HG03045 (cell line): ENCODE measurements at regions not wholly inside any gene's neighbourhood (a gene's known extent, or its start where the extent isn't known, plus 50 kb on each side); places are given as distances from the start of the nearest gene placed in this dataset.

Source experiments
- ATAC-seq: cut with Tn5 transposase; IDR thresholded peaks from one replicate; pipeline ENCODE4 v1.9.1; 2021; ENCODE audit warnings: mild to moderate bottlenecking, moderate library complexity; ENCODE audit not compliant: unreplicated experiment

GRCh38 chr18:78021196-78021595 is 771.5 kb downstream of the GALR1 start:
- ATAC-seq: no peak

DNA sequence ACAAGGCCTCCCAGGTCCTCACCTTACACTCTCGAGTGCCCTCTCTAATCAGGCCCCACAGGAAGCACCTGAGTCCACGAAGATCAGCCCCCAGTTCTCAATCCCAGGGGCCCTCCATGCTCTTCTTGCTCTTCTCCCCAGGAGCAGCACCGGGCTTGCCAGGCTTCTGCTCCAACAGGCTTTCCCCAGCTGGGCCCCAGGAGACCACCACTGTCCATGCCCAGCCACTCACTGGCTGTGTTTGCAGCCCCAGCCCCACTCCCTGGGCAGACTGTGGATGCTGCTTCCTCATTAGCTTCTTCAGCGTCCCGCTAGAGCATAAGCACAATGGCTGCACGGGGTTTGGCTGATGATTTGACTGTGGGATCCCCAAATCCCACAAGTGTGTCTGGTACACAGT is 781.9 kb downstream of the GALR1 start:
- no peak for ATAC-seq

- ATAC-seq: no peak
Measured at GRCh38 chr18:78031991-78032390, 782.3 kb downstream of the GALR1 start.

DNA sequence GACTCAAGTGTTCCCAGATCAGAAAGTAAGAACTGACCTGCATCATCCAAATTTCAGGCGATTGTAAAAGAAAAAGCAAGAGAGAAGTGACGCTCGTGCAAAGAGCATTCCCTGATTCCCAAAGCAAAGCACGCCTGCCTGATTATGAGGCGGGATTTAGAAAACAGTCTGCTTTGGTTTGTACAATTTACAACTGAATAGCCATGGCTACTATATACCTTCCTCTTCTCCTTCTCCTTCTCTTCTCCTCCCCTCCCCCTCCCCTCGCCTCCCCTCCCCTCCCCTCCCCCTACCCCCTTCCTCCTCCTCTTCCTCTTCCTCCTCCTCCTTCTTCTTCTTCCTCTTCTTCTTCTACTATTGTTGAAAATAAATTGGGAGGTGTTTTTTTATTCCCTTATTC is 782.9 kb downstream of the GALR1 start:
- ATAC-seq: no peak

DNA sequence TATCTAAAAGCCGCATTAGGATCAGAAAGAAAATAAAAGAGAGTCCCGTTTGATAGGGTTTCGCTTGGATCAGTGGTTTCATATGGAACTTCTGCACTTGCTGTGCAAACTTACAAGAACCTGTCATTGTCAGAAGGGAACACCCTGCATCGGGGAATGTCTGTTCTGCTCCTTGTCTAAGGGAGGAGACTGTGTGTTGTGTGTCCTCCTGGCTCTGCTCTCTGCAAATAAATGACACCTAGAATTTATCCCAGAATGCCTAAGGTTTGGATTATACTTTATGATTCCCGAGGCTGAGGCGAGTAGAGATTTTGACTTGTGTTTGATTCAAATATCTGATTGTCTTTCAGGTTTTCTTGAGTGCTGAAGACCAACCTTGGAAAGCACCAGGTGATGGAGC is 785.1 kb downstream of the GALR1 start:
- no peak for ATAC-seq

DNA sequence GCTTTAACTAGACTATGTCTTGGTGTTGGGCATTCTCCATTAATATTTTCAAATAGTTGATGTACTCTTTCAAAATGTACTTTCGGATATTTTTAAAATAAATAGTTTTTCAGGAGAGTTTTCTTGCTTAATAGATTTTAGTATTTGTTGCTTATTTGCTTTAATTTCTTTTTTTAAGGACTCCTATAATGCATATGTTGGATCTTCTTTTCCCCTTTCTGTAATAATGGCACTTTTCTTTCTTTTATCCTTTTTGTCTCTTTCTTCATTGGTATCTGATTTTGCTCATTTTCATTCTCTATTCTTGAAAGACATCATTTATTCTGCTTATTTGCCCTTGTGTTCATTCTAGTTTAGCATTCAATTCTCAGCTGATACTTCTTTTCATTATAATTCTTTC is 791.6 kb downstream of the GALR1 start:
- ATAC-seq: no peak

DNA sequence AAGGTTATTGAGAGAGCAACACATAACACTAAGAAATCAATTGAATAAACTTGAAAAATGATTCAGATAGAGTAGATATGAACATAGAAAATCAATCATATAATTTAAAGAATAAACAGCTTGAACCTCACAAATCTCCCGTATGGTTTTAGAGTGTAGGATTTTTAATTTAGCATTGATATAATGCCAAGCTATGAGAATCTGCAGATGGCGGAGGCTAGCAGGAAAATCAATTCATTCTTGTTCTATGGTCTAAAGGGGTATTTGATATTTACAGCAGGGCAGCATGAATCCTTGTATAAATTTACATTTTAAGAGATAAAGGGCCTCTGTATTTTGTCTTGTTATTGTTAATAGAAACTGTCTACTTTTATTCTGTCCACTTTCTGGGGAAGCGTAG is 797.0 kb downstream of the GALR1 start:
- ATAC-seq: no peak

DNA sequence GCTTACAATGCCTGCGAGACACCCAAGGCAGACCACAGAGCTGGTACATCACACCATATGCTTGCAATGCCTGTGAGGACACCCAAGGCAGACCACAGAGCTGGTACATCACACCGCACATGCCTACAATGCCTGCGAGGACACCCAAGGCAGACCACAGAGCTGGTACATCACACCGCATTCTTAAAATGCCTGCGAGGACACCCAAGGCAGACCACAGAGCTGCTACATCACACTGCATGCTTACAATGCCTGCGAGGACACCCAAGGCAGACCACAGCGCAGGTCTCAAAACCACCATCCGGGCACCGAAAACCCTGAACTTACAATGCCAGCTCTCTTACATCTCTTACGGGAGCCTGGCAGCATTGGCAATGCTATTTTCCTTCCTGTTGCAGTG is 799.6 kb downstream of the GALR1 start:
- ATAC-seq: no peak

DNA sequence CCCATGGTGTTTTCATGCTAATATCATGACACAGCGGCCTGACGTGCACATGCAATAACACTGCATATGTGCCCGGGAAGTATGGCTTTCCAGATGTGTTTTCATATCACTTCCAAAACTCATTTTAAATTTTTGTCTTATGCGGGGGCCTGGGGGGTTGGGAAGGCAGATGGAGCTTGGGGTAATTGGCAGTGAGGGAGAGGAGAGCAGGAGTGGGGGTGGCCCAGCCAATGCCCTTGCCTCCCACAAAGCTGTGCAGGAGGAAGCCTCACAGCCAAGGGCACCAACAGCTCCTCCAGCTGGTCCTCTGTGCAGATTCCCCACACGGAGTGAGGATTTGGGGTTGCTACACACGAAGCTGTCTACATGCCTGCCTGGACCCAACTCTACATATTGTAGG is 805.2 kb downstream of the GALR1 start:
- ATAC-seq: no peak

- ATAC-seq: no peak
Measured at GRCh38 chr18:78056011-78056410, 806.4 kb downstream of the GALR1 start.

GRCh38 chr18:78069784-78070664 is 820.4 kb downstream of the GALR1 start:
- ATAC-seq: no peak

- ATAC-seq: no peak
Measured at GRCh38 chr18:78071166-78071710, 821.6 kb downstream of the GALR1 start.

DNA sequence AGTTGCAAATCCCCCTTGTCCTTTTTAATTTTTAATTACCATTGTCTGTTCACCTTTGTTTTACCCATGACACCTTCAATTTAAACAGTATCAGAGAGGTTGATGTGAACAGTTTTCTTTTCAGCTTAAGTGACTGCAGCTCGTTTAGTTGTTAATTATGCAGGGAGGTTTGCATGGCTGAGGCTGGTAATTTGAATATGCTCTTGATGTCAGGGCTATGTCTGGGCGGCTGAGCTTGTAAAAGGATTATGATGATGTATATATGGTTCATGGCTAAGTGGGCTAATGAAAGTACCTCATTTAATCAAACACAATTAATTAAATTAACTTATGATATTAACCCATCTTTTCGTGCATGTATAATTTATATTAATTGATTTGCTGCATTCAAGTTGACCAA is 822.1 kb downstream of the GALR1 start:
- no peak for ATAC-seq

- no peak for ATAC-seq
Measured at GRCh38 chr18:78072375-78072774, 822.7 kb downstream of the GALR1 start.

DNA sequence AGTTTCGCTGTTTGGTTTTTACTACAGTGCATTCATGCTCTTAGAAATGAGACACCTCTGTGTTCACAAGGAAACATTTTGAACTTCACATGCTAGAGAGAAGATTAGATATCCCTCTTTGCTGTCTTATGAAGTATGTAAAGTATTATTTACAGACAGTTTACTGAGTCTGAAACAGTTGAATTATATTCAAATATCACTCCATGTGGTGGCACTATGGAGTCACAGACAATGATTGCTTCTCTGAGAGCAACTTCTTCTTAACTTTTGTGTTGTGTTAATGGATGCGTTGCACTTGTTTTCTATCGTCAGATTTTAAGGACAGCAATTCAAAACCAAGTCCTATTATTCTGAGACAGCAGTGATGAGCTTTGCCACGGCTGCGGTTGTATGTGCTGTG is 823.6 kb downstream of the GALR1 start:
- no peak for ATAC-seq

DNA sequence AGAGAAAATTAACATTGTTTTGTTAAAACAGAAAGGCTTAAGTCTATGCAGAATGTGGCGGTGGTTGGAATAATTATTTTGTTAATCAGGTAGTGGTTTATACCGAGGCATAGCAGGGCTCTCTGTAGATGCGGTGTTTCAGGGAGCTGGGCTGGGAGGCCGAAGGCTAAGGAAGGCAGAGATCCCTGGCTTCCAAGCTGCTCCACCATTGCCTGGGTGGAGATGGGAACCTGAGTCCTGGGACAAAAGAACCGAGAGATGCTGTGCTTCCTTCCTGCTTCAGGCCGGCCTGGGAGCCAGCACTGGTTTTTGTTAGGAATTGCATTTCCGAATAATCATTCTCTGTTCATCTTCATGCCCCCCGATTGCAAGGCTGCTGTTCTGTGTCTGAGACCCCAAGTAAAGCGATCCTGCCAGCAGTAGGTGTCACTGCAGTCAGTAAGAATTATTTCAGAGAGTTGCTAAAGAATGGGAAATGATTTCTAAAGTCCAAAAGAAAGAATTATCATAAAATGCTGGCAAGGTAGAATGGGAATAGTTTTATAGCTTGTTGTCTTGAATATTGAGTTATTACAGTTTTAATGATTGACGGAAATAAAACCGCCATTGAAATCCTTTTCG is 824.9 kb downstream of the GALR1 start:
- no peak for ATAC-seq

- no peak for ATAC-seq
Measured at GRCh38 chr18:78080081-78080480, 830.4 kb downstream of the GALR1 start.

GRCh38 chr18:78080761-78081160 is 831.1 kb downstream of the GALR1 start:
- ATAC-seq: no peak

DNA sequence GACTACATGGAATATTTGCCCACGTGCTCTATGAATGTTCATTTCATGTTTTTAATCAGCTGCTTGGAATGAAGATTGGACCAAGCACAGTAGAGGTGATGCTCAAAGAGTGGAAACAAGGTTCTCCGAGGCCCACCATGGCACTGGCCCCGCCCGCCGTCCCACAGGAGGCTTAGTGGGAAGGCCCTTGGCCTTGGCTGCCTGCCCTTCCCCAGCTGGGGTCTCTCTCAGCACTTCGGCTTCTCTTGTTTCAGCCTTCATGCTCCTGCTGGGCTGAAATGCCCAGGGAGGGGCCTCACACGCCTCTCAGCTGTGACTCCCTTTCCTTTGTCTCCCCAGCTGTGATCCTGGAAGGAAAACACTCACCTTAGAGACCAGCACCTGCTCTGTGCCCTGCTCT is 833.2 kb downstream of the GALR1 start:
- ATAC-seq: no peak

DNA sequence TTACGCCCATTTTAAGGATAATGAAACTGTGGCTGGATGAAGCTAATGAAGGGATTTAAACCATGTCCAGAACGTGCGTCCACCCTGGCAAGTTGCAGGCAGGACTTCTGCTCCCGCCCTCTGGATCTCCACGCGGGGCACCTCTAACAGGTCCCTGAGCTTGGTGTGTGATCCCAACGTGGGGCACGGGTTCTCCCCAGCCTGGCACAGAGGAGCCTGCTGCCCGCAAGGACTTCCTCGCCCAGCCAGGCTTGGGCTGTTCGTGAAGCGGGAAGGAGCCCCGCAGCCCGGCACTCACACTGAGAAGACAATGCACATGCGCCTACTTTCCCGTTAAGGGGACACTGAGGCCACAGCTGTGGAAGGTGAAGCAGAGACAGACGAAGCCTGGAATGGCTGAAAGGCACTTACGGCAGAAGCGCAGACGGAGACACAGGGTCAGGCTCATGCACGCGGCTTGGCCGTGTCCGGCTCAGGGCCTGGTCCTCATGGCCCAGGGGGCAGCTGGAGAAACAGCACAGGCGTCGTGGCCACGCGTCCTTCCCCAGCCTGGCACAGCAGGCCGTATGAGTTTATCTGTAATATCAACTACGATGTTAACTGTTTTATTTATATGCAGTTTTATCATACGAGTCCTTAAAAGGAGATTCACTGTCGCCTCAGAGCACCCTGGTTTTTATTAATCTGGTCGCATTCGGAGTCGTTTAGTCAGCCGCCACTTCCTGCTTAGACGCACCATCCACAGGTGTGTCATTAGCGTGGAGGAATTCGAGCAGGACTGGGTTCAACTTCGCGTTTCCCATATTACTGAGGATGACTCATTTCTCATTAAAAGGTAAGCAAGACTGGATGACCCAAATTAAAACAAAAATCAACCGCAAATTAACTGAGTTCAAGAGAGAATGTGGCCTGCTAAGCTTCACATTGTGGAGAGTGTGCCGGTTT is 835.9 kb downstream of the GALR1 start:
- no peak for ATAC-seq

DNA sequence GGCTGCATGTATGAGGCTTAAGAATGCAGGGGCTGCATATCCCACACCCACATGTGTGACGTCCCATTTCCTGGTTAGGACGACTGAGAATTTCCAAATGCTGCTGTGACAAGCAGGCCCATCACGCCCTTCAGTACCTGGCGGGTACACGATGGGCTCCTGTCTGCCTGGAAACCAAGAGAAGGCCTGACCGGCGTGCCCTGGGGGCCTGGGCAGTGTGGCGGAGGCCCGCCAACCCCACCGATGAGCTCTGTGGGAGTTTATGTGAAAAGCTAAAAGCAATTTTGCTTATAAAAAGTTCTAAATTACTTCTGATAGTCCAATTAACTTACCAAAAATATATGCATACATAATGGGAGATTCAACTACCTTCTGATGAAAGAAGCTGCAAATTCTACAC is 837.3 kb downstream of the GALR1 start:
- no peak for ATAC-seq
